SK-N-MC (cell line): ENCODE measurements at regions not wholly inside any gene's neighbourhood (a gene's known extent, or its start where the extent isn't known, plus 50 kb on each side); places are given as distances from the start of the nearest gene placed in this dataset.

ENCODE experiments used
- FOXP2 ChIP-seq: optimal IDR thresholded peaks from 2 replicates; pipeline ENCODE3; 2011; ENCODE audit warnings: mild to moderate bottlenecking, moderate library complexity; ENCODE audit not compliant: insufficient read depth; ENCODE audit errors: extremely low read length, control extremely low read depth
- POLR2AphosphoS5 ChIP-seq: IDR thresholded peaks from 2 replicates; pipeline ENCODE4 v1.6.1; 2012; ENCODE audit warnings: mild to moderate bottlenecking, low read depth, low read length, borderline replicate concordance

DNA sequence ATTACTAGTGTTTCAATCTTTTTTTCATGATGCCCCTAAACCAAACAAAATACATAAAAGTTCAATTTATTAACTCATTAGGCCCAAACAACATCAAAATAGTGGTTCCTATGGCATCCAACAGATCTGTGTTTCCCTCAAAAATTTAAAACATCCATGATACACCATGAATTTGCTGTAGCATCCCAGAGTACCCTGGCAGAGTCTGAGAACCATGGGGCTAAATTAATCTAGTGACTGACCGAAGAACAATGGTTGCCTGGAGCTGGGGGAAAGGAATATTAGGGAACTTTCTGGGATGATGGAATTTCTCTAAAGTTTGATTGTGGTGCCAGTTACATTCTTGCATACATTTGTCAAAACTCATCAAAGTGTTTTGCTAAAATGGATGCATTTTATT, 79.5 kb upstream of the TRIO start:
- TF ChIP-seq FOXP2, result no peak
- TF ChIP-seq POLR2AphosphoS5, result no peak
